Testis (tissue), 2 donors: ENCODE measurements at regions not wholly inside any gene's neighbourhood (a gene's known extent, or its start where the extent isn't known, plus 50 kb on each side); places are given as distances from the start of the nearest gene placed in this dataset.

Experiments
- POLR2A ChIP-seq: fragments of 450-650 bp; IDR thresholded peaks from one replicate; pipeline ENCODE4 v1.6.1; 2017; ENCODE audit warnings: antibody characterized with exemption, mild to moderate bottlenecking, moderate library complexity
- TF ChIP-seq, protein P1 (sequence below), 3 experiments: fragments of 450-650 bp in 2 of 3; fragments of 200-600 bp in 1 of 3; sonication (generic) in 1 of 3; IDR thresholded peaks; one replicate each; pipeline ENCODE4 v1.5.1; 2016 to 2019; ENCODE audit warnings: antibody characterized with exemption in 3 of 3, mild to moderate bottlenecking in 2 of 3, moderate library complexity in 1 of 3

DNA sequence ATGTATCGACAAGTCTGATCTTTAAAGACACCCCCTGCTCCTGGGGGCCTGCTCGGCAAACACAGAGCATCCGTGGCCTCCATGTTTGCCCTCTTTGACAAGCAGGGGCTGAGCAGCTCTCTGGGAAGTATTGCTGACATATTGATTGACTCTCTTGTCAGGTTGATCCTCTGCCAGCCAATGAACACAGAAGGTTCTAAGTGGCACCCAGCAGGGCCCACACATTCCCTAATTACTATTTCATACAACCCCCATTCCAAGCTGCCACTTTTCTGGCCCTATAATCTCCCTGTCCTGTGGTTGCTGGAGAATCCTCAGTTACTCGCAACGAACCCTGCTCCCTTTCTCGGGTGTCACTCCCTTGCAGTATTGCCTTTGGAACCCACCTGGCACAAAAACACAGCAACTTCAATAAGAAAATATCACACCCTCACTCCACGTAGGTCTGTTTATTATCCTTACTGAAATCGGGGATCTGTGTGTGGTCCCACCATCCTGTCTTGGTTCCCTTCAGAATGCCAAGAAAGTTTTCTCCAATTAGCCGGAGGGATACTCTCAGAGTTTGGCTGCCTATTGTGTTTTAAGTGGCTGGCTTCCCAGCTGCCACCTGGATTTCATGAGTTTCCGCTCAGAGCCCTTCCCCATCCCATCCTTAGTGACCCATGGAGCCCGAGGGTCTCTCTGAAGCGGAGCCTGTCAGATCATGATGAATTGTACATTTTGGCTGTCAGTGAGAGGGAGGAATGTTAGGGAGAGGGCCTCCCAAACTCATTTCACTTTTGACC lies 249.0 kb upstream of the WWC1 start:
- TF ChIP-seq, protein P1, sequence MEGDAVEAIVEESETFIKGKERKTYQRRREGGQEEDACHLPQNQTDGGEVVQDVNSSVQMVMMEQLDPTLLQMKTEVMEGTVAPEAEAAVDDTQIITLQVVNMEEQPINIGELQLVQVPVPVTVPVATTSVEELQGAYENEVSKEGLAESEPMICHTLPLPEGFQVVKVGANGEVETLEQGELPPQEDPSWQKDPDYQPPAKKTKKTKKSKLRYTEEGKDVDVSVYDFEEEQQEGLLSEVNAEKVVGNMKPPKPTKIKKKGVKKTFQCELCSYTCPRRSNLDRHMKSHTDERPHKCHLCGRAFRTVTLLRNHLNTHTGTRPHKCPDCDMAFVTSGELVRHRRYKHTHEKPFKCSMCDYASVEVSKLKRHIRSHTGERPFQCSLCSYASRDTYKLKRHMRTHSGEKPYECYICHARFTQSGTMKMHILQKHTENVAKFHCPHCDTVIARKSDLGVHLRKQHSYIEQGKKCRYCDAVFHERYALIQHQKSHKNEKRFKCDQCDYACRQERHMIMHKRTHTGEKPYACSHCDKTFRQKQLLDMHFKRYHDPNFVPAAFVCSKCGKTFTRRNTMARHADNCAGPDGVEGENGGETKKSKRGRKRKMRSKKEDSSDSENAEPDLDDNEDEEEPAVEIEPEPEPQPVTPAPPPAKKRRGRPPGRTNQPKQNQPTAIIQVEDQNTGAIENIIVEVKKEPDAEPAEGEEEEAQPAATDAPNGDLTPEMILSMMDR (IDR thresholded peaks at IDR 0.05), result no peak
- no peak for TF ChIP-seq POLR2A
